H9 (cell line): ENCODE measurements at regions not wholly inside any gene's neighbourhood (a gene's known extent, or its start where the extent isn't known, plus 50 kb on each side); places are given as distances from the start of the nearest gene placed in this dataset.

ENCODE experiments used
- DNase-seq: peaks from one replicate; pipeline ENCODE4 v3.0.0-alpha.2; 2017
- H2AFZ ChIP-seq: one replicate; pipeline ENCODE4 v1.6.1; 2013; ENCODE audit warnings: mild to moderate bottlenecking, low read length, control low read depth, moderate library complexity
- H2AK5ac ChIP-seq: 2 replicates; pipeline ENCODE4 v1.6.1; 2013; ENCODE audit warnings: low read length, control low read depth, mixed read lengths; ENCODE audit not compliant: insufficient read length
- H2BK120ac ChIP-seq: one replicate; pipeline ENCODE4 v1.6.1; 2013; ENCODE audit warnings: low read depth, mild to moderate bottlenecking, low read length, control low read depth, inconsistent platforms; ENCODE audit not compliant: poor library complexity, severe bottlenecking
- H2BK12ac ChIP-seq: 2 replicates; pipeline ENCODE4 v1.6.1; 2013; ENCODE audit warnings: low read length, control low read depth, mixed read lengths, low read depth; ENCODE audit not compliant: insufficient read length
- H2BK15ac ChIP-seq: 2 replicates; pipeline ENCODE4 v1.6.1; 2013; ENCODE audit warnings: low read depth, low read length, control low read depth
- H2BK20ac ChIP-seq: one replicate; pipeline ENCODE4 v1.6.1; 2013; ENCODE audit warnings: low read depth, mild to moderate bottlenecking, low read length, control low read depth, inconsistent platforms; ENCODE audit not compliant: poor library complexity, severe bottlenecking
- H2BK5ac ChIP-seq: 2 replicates; pipeline ENCODE4 v1.6.1; 2013; ENCODE audit warnings: low read length, control low read depth, mixed read lengths; ENCODE audit not compliant: insufficient read length
- H3K14ac ChIP-seq: 2 replicates; pipeline ENCODE4 v1.6.1; 2013; ENCODE audit warnings: low read length, control low read depth; ENCODE audit not compliant: insufficient read depth
- H3K18ac ChIP-seq: 2 replicates; pipeline ENCODE4 v1.6.1; 2013; ENCODE audit warnings: low read depth, mild to moderate bottlenecking, mixed read lengths, low read length, control low read depth; ENCODE audit not compliant: insufficient read length
- H3K23ac ChIP-seq: 2 replicates; pipeline ENCODE4 v1.6.1; 2013; ENCODE audit warnings: low read length, control low read depth, mixed read lengths, low read depth; ENCODE audit not compliant: insufficient read length
- H3K23me2 ChIP-seq: 2 replicates; pipeline ENCODE4 v1.6.1; 2013; ENCODE audit warnings: low read depth, mild to moderate bottlenecking, mixed read lengths, low read length, control low read depth; ENCODE audit not compliant: insufficient read length, poor library complexity, severe bottlenecking
- H3K27ac ChIP-seq: 2 replicates; pipeline ENCODE4 v1.5.1; 2013; ENCODE audit warnings: low read length, control low read depth, mixed read lengths, low read depth; ENCODE audit not compliant: insufficient read length
- H3K27me3 ChIP-seq: 2 replicates; pipeline ENCODE4 v1.6.1; 2013; ENCODE audit warnings: low read length, control low read depth, inconsistent platforms; ENCODE audit not compliant: insufficient read depth
- H3K4ac ChIP-seq: 2 replicates; pipeline ENCODE4 v1.6.1; 2013; ENCODE audit warnings: low read depth, mild to moderate bottlenecking, control low read depth, inconsistent platforms, low read length, moderate library complexity
- H3K4me1 ChIP-seq: 2 replicates; pipeline ENCODE4 v1.6.1; 2013; ENCODE audit warnings: low read length, control low read depth, inconsistent platforms; ENCODE audit not compliant: insufficient read depth
- H3K4me2 ChIP-seq: 2 replicates; pipeline ENCODE4 v1.6.1; 2013; ENCODE audit warnings: low read length, control low read depth, mixed read lengths; ENCODE audit not compliant: insufficient read length, insufficient read depth
- H3K56ac ChIP-seq: 2 replicates; pipeline ENCODE4 v1.6.1; 2013; ENCODE audit warnings: low read depth, mild to moderate bottlenecking, mixed read lengths, low read length, control low read depth; ENCODE audit not compliant: insufficient read length
- H3K79me1 ChIP-seq: 2 replicates; pipeline ENCODE4 v1.6.1; 2013; ENCODE audit warnings: low read depth, mild to moderate bottlenecking, moderate library complexity, low read length, control low read depth, inconsistent platforms; ENCODE audit not compliant: insufficient read depth, poor library complexity, severe bottlenecking
- H3K79me2 ChIP-seq: 2 replicates; pipeline ENCODE4 v1.6.1; 2013; ENCODE audit warnings: low read length, control low read depth, inconsistent platforms; ENCODE audit not compliant: insufficient read depth
- H3K9ac ChIP-seq: 2 replicates; pipeline ENCODE4 v1.6.1; 2013; ENCODE audit warnings: low read length, control low read depth, mixed read lengths; ENCODE audit not compliant: insufficient read length; ENCODE audit errors: extremely low read depth
- H3K9me3 ChIP-seq: one replicate; pipeline ENCODE4 v1.6.1; 2013; ENCODE audit warnings: low read depth, low read length, inconsistent platforms; ENCODE audit not compliant: control insufficient read depth
- H3T11ph ChIP-seq: one replicate; pipeline ENCODE4 v1.6.1; 2013; ENCODE audit warnings: mild to moderate bottlenecking, low read length, control low read depth, inconsistent platforms
- H4K20me1 ChIP-seq: one replicate; pipeline ENCODE4 v1.6.1; 2013; ENCODE audit not compliant: control insufficient read depth, insufficient read length, insufficient read depth
- H4K5ac ChIP-seq: 2 replicates; pipeline ENCODE4 v1.6.1; 2013; ENCODE audit warnings: low read depth, mild to moderate bottlenecking, mixed read lengths, low read length, control low read depth; ENCODE audit not compliant: insufficient read length
- H4K8ac ChIP-seq: replicated peaks from 2 replicates; pipeline ENCODE4 v1.6.1; 2013; ENCODE audit warnings: low read length, control low read depth, mixed read lengths, low read depth; ENCODE audit not compliant: insufficient read length
- H4K91ac ChIP-seq: 2 replicates; pipeline ENCODE4 v1.6.1; 2013; ENCODE audit warnings: low read depth, mild to moderate bottlenecking, moderate library complexity, mixed read lengths, low read length, control low read depth; ENCODE audit not compliant: insufficient read length
- H3K27ac Mint-ChIP-seq, 3 experiments: 2 replicates in 2 of 3; 3 replicates in 1 of 3; pipeline ENCODE4 v1.8.0; 2020 to 2021; ENCODE audit warnings: mixed read lengths in 3 of 3, mild to moderate bottlenecking in 1 of 3, moderate library complexity in 1 of 3
- H3K27me3 Mint-ChIP-seq: 2 replicates; pipeline ENCODE4 v1.8.0; 2021; ENCODE audit warnings: low read depth, mild to moderate bottlenecking, moderate library complexity, mixed read lengths
- H3K36me3 Mint-ChIP-seq, 3 experiments: 2 replicates in 2 of 3; 3 replicates in 1 of 3; pipeline ENCODE4 v1.8.0; 2020 to 2021; ENCODE audit warnings: low read depth in 3 of 3, mixed read lengths in 3 of 3; ENCODE audit not compliant: insufficient read depth in 1 of 3
- H3K4me1 Mint-ChIP-seq, 2 experiments: 2 replicates each; pipeline ENCODE4 v1.8.0; 2020; ENCODE audit warnings: mixed read lengths in 2 of 2
- H3K4me3 Mint-ChIP-seq, 2 experiments: 2 replicates in 1 of 2; 3 replicates in 1 of 2; pipeline ENCODE4 v1.8.0; 2020 to 2021; ENCODE audit warnings: mild to moderate bottlenecking in 2 of 2, mixed read lengths in 2 of 2, moderate library complexity in 1 of 2
- H3K9me3 Mint-ChIP-seq, 2 experiments: 2 replicates in 1 of 2; 3 replicates in 1 of 2; pipeline ENCODE4 v1.8.0; 2020; ENCODE audit warnings: mild to moderate bottlenecking in 2 of 2, mixed read lengths in 2 of 2, moderate library complexity in 1 of 2
- CTCF ChIP-seq: fragments of 200-600 bp; sonication (generic); conservative IDR thresholded peaks from 3 replicates; pipeline ENCODE4 v1.8.0; 2021; ENCODE audit warnings: antibody characterized with exemption, mild to moderate bottlenecking
- WGBS: extraction: QIAGEN DNeasy Blood & Tissue Kit; methylation state at CpG from one replicate; pipeline ENCODE4 v1.1.7; 2013; ENCODE audit warnings: missing lambda C conversion rate, low lambda C conversion rate, mixed read lengths; ENCODE audit not compliant: insufficient read length; ENCODE audit errors: extremely low coverage; 5-methylcytosine and 5-hydroxymethylcytosine counted together

- WGBS = no CpG with 5 or more reads among the region's 2 CpGs
- Mint-ChIP-seq H3K4me1 (no peaks in the 10 kb centered on the region), H3K4me3 (no peak overlapping the region), H3K36me3 (peaks cover 0 to 4% (median 0%) of the 10 kb centered on the region in 3 experiments; a peak in 2 of 7 replicates), H3K9me3 (peaks cover 42 to 44% of the 10 kb centered on the region in 2 experiments), H3K27me3 (no peaks in the 10 kb centered on the region), H3K27ac (no peak overlapping the region)
- Histone ChIP-seq H3K4me2 (no peak overlapping the region), H3K23me2 (no peaks in the 10 kb centered on the region), H4K91ac (no peak overlapping the region), H2BK12ac (no peak overlapping the region), H2AK5ac (no peak overlapping the region), H2BK20ac (no peak overlapping the region), H4K5ac (no peak overlapping the region), H3K27ac (no peak overlapping the region), H3K14ac (no peak overlapping the region), H2AFZ (no peak overlapping the region), H4K8ac (no peak overlapping the region), H2BK15ac (no peak overlapping the region), H3K79me1 (no peaks in the 10 kb centered on the region), H3T11ph (no peak overlapping the region), H3K9me3 (peaks cover 29% of the 10 kb centered on the region), H2BK120ac (no peak overlapping the region), H3K23ac (no peak overlapping the region), H2BK5ac (no peak overlapping the region), H3K4me1 (no peaks in the 10 kb centered on the region), H3K56ac (no peak overlapping the region), H3K27me3 (no peaks in the 10 kb centered on the region), H3K18ac (no peak overlapping the region), H3K9ac (no peak overlapping the region), H4K20me1 (no peaks in the 10 kb centered on the region), H3K79me2 (no peaks in the 10 kb centered on the region), H3K4ac (no peak overlapping the region)
- DNase-seq = no peak
- TF ChIP-seq CTCF = no peak
Observed at GRCh38 chrX:121109986-121110385, 62.6 kb downstream of the GLUD2 start.
